ENCODE measurements at regions not wholly inside any gene's neighbourhood (a gene's known extent, or its start where the extent isn't known, plus 50 kb on each side); places are given as distances from the start of the nearest gene placed in this dataset.

- no peak for TF ChIP-seq EZH2 (IDR thresholded peaks at IDR 0.05; ENCODE audit: insufficient read depth, poor library complexity, severe bottlenecking)
- TF ChIP-seq EZH2phosphoT487 (IDR thresholded peaks at IDR 0.05; ENCODE audit: insufficient read depth, low read depth): no peak
Measured at GRCh38 chr11:45391168-45391850, 105.2 kb upstream of the SYT13 start.

All from GM23248 (cell line).